ENCODE measurements at regions not wholly inside any gene's neighbourhood (a gene's known extent, or its start where the extent isn't known, plus 50 kb on each side); places are given as distances from the start of the nearest gene placed in this dataset.

GRCh38 chr7:35386816-35387706, 133.2 kb upstream of the TBX20 start:
- DNase-seq (ENCODE audit: low read depth in 2 of 2): no peak

- DNase-seq (ENCODE audit: low read depth in 2 of 2): no peak
Observed at GRCh38 chr7:35386082-35386815, 132.3 kb upstream of the TBX20 start.

- no peak for DNase-seq (ENCODE audit: low read depth in 2 of 2)
Observed at GRCh38 chr7:35384761-35385700, 131.1 kb upstream of the TBX20 start.

GRCh38 chr7:35380739-35381224, 126.9 kb upstream of the TBX20 start:
- no peak for DNase-seq (ENCODE audit: low read depth in 2 of 2)

GRCh38 chr7:35379481-35379880, 125.6 kb upstream of the TBX20 start:
- DNase-seq (ENCODE audit: low read depth in 2 of 2): no peak

- DNase-seq (ENCODE audit: low read depth in 2 of 2): no peak
Observed at GRCh38 chr7:35375516-35375915, 121.6 kb upstream of the TBX20 start.

- DNase-seq (ENCODE audit: low read depth in 2 of 2): no peak
Observed at GRCh38 chr7:35374858-35375257, 121.0 kb upstream of the TBX20 start.

GRCh38 chr7:35371221-35371620, 117.3 kb upstream of the TBX20 start:
- no peak for DNase-seq (ENCODE audit: low read depth in 2 of 2)

- DNase-seq (ENCODE audit: low read depth in 2 of 2): no peak
Observed at GRCh38 chr7:35370687-35371086, 116.8 kb upstream of the TBX20 start.

- DNase-seq (ENCODE audit: low read depth in 2 of 2): no peak
Observed at GRCh38 chr7:35366167-35367155, 112.6 kb upstream of the TBX20 start.

GRCh38 chr7:35365523-35365922, 111.6 kb upstream of the TBX20 start:
- DNase-seq (ENCODE audit: low read depth in 2 of 2): no peak

- DNase-seq (ENCODE audit: low read depth in 2 of 2): no peak
Observed at GRCh38 chr7:35362341-35362740, 108.4 kb upstream of the TBX20 start.

GRCh38 chr7:35359423-35359822, 105.5 kb upstream of the TBX20 start:
- DNase-seq (ENCODE audit: low read depth in 2 of 2): no peak

GRCh38 chr7:35356495-35356894, 102.6 kb upstream of the TBX20 start:
- DNase-seq (ENCODE audit: low read depth in 2 of 2): no peak

- DNase-seq (ENCODE audit: low read depth in 2 of 2): no peak
Observed at GRCh38 chr7:35355911-35356310, 102.0 kb upstream of the TBX20 start.

- DNase-seq (ENCODE audit: low read depth in 2 of 2): no peak
Observed at GRCh38 chr7:35355199-35355598, 101.3 kb upstream of the TBX20 start.

- DNase-seq (ENCODE audit: low read depth in 2 of 2): no peak
Observed at GRCh38 chr7:35353481-35353880, 99.6 kb upstream of the TBX20 start.

- DNase-seq (ENCODE audit: low read depth in 2 of 2): no peak
Observed at GRCh38 chr7:35351466-35351865, 97.6 kb upstream of the TBX20 start.

GRCh38 chr7:35348611-35349400, 94.9 kb upstream of the TBX20 start:
- no peak for DNase-seq (ENCODE audit: low read depth in 2 of 2)

- no peak for DNase-seq (ENCODE audit: low read depth in 2 of 2)
Observed at GRCh38 chr7:35342786-35343185, 88.9 kb upstream of the TBX20 start.

Measured in stimulated activated CD8-positive, alpha-beta memory T cell treated with anti-CD3 and anti-CD28 coated beads, Interleukin-15, amount 100 ng/mL, for 4 hours (primary cell).